DND-41 (cell line): ENCODE measurements at regions not wholly inside any gene's neighbourhood (a gene's known extent, or its start where the extent isn't known, plus 50 kb on each side); places are given as distances from the start of the nearest gene placed in this dataset.

Experiments used
- ATAC-seq: fragments of 200-7000 bp; cut with Tn5 transposase; 3 replicates; pipeline ENCODE4 v1.9.1; 2021; ENCODE audit warnings: low read depth; ENCODE audit not compliant: insufficient read depth
- DNase-seq: peaks from one replicate; pipeline ENCODE4 v3.0.0-alpha.2; 2020
- H2AFZ ChIP-seq: 2 replicates; pipeline ENCODE4 v1.6.0; 2012; ENCODE audit warnings: low read depth, low read length
- H3K27ac ChIP-seq: 2 replicates; pipeline ENCODE4 v1.5.1; 2012; ENCODE audit warnings: low read length, inconsistent platforms
- H3K27me3 ChIP-seq: fragments of 200-600 bp; sonication (generic); 2 replicates; pipeline ENCODE4 v1.6.0; 2012; ENCODE audit warnings: low read length, mild to moderate bottlenecking, inconsistent platforms; ENCODE audit not compliant: insufficient read depth, poor library complexity
- H3K36me3 ChIP-seq: 2 replicates; pipeline ENCODE4 v1.5.1; 2012; ENCODE audit warnings: low read length, inconsistent platforms; ENCODE audit not compliant: insufficient read depth
- H3K4me1 ChIP-seq: 2 replicates; pipeline ENCODE4 v1.5.1; 2012; ENCODE audit warnings: mild to moderate bottlenecking, low read length; ENCODE audit not compliant: insufficient read depth
- H3K4me2 ChIP-seq: 2 replicates; pipeline ENCODE4 v1.6.0; 2012; ENCODE audit warnings: mild to moderate bottlenecking, moderate library complexity, low read length, inconsistent platforms; ENCODE audit not compliant: insufficient read depth
- H3K4me3 ChIP-seq, 2 experiments: fragments of 200-600 bp in 1 of 2; shearing (Covaris generic) in 1 of 2; 2 replicates each; pipeline ENCODE4 v1.5.1; 2012 to 2016; ENCODE audit warnings: inconsistent platforms in 2 of 2, low read length in 2 of 2, mild to moderate bottlenecking in 2 of 2, low read depth in 1 of 2, moderate library complexity in 1 of 2
- H3K79me2 ChIP-seq: 2 replicates; pipeline ENCODE4 v1.6.0; 2012; ENCODE audit warnings: low read length, inconsistent platforms; ENCODE audit not compliant: insufficient read depth
- H3K9ac ChIP-seq: 2 replicates; pipeline ENCODE4 v1.6.0; 2012; ENCODE audit warnings: low read depth, mild to moderate bottlenecking, inconsistent platforms, low read length, moderate library complexity
- H3K9me3 ChIP-seq: 2 replicates; pipeline ENCODE4 v1.5.1; 2012; ENCODE audit warnings: low read length, moderate library complexity, mild to moderate bottlenecking, inconsistent platforms; ENCODE audit not compliant: insufficient read depth, severe bottlenecking
- H4K20me1 ChIP-seq: 2 replicates; pipeline ENCODE4 v1.6.0; 2012; ENCODE audit warnings: low read length; ENCODE audit not compliant: insufficient read depth
- EZH2 ChIP-seq: IDR thresholded peaks from 3 replicates; pipeline ENCODE4 v1.6.1; 2012; ENCODE audit warnings: borderline replicate concordance, low read depth, mild to moderate bottlenecking, moderate library complexity, low read length, inconsistent platforms; ENCODE audit not compliant: severe bottlenecking
- TF ChIP-seq, protein P1 (sequence below): IDR thresholded peaks from 2 replicates; pipeline ENCODE4 v1.5.1; 2012; ENCODE audit warnings: borderline replicate concordance, low read length, moderate library complexity, mild to moderate bottlenecking; ENCODE audit not compliant: poor library complexity, severe bottlenecking; ENCODE audit errors: extremely low read depth

DNA sequence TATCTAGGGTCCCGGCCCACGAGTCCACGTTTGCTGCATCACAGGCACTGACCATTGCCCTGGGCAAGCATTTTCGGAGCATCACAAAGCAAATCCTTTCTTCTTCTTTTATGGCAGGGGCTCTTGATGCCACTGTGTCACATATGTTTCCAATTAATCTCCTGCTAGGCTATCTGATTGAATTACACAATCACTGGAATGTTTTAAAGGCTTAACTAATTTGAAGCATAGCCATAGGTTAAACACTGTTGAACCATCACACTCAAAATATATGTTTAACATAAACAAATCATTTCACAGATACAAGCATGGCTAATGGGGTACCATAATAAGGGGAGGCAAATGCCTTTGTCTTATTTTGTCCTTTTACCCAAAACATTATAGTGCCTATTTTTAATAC, 338.3 kb downstream of the POU4F1 start:
- H3K79me2 ChIP-seq, result no peaks in the 10 kb centered on the region
- no peaks in the 10 kb centered on the region for H4K20me1 ChIP-seq
- no peak overlapping the region for H3K27ac ChIP-seq
- no peaks in the 10 kb centered on the region for H3K9me3 ChIP-seq
- H3K4me3 ChIP-seq, result no peak overlapping the region
- H3K36me3 ChIP-seq, result no peaks in the 10 kb centered on the region
- no peak for ATAC-seq
- no peak overlapping the region for H3K9ac ChIP-seq
- H3K4me1 ChIP-seq, result no peaks in the 10 kb centered on the region
- H2AFZ ChIP-seq, result no peak overlapping the region
- no peak for TF ChIP-seq EZH2
- TF ChIP-seq, protein P1, sequence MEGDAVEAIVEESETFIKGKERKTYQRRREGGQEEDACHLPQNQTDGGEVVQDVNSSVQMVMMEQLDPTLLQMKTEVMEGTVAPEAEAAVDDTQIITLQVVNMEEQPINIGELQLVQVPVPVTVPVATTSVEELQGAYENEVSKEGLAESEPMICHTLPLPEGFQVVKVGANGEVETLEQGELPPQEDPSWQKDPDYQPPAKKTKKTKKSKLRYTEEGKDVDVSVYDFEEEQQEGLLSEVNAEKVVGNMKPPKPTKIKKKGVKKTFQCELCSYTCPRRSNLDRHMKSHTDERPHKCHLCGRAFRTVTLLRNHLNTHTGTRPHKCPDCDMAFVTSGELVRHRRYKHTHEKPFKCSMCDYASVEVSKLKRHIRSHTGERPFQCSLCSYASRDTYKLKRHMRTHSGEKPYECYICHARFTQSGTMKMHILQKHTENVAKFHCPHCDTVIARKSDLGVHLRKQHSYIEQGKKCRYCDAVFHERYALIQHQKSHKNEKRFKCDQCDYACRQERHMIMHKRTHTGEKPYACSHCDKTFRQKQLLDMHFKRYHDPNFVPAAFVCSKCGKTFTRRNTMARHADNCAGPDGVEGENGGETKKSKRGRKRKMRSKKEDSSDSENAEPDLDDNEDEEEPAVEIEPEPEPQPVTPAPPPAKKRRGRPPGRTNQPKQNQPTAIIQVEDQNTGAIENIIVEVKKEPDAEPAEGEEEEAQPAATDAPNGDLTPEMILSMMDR, result no peak
- H3K27me3 ChIP-seq, result no peaks in the 10 kb centered on the region
- no peak overlapping the region for H3K4me2 ChIP-seq
- DNase-seq, result no peak

GRCh38 chr13:78258304-78258703, 339.7 kb upstream of the EDNRB start:
- Histone ChIP-seq H3K4me1 (no peaks in the 10 kb centered on the region), H3K79me2 (no peaks in the 10 kb centered on the region), H3K4me3 (no peak overlapping the region), H3K9ac (no peak overlapping the region), H2AFZ (no peak overlapping the region), H3K36me3 (no peaks in the 10 kb centered on the region), H3K27ac (no peak overlapping the region), H3K9me3 (no peaks in the 10 kb centered on the region), H4K20me1 (no peaks in the 10 kb centered on the region), H3K4me2 (no peak overlapping the region), H3K27me3 (no peaks in the 10 kb centered on the region)
- ATAC-seq (no peak), DNase-seq (no peak)
- no peak for TF ChIP-seq EZH2
- TF ChIP-seq, protein P1, result no peak

GRCh38 chr13:78256484-78256883, 337.9 kb upstream of the EDNRB start:
- H2AFZ ChIP-seq, result no peak overlapping the region
- peaks cover 5% of the 10 kb centered on the region for H3K27me3 ChIP-seq
- H3K4me2 ChIP-seq, result no peak overlapping the region
- H3K36me3 ChIP-seq, result no peaks in the 10 kb centered on the region
- TF ChIP-seq, protein P1, result no peak
- no peak for TF ChIP-seq EZH2
- H3K4me1 ChIP-seq, result no peaks in the 10 kb centered on the region
- H3K9me3 ChIP-seq, result no peaks in the 10 kb centered on the region
- H3K27ac ChIP-seq, result no peak overlapping the region
- H3K9ac ChIP-seq, result no peak overlapping the region
- no peaks in the 10 kb centered on the region for H3K79me2 ChIP-seq
- no peak for DNase-seq
- no peak overlapping the region for H3K4me3 ChIP-seq
- no peak for ATAC-seq
- H4K20me1 ChIP-seq, result no peaks in the 10 kb centered on the region

DNA sequence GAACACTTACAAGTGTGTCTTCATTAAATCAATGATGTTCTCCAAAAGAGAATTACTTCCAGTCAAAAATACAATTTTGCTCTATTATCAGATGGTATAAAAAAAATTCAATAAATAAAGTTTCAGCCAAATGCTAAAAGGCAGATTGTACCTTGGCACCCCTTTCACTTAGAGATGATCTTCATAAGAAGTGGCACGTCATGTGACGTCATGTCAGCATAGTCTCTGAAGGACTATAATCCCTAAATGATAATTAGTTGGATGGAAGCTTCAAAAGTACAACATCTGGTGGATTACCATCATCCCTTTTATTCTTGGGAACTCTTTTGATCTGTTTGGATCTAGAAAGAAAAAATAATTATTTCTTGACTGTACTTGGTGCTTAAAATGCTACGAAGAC, 335.5 kb upstream of the EDNRB start:
- H2AFZ ChIP-seq, result no peak overlapping the region
- H4K20me1 ChIP-seq, result no peaks in the 10 kb centered on the region
- H3K27ac ChIP-seq, result no peak overlapping the region
- H3K9me3 ChIP-seq, result no peaks in the 10 kb centered on the region
- H3K79me2 ChIP-seq, result no peaks in the 10 kb centered on the region
- H3K4me1 ChIP-seq, result no peaks in the 10 kb centered on the region
- no peak overlapping the region for H3K4me3 ChIP-seq
- TF ChIP-seq, protein P1, result no peak
- TF ChIP-seq EZH2, result no peak
- no peak for DNase-seq
- peaks cover 5% of the 10 kb centered on the region for H3K27me3 ChIP-seq
- ATAC-seq, result no peak
- H3K4me2 ChIP-seq, result no peak overlapping the region
- no peak overlapping the region for H3K9ac ChIP-seq
- H3K36me3 ChIP-seq, result no peaks in the 10 kb centered on the region
